Activated CD4-positive, alpha-beta T cell treated with anti-CD3 and anti-CD28 coated beads, Interleukin-2, Interleukin-4, amounts not matched to agents 100 ng/mL and 50 ng/mL, durations not matched to agents 16 hours and 8 hours (primary cell): ENCODE measurements at regions not wholly inside any gene's neighbourhood (a gene's known extent, or its start where the extent isn't known, plus 50 kb on each side); places are given as distances from the start of the nearest gene placed in this dataset.
A peak's percentile ranks its signal among the peaks of the same experiment; 100 is the strongest.

ENCODE experiments used
- DNase-seq: peaks from one replicate; pipeline ENCODE4 v3.0.0-alpha.2; 2020; ENCODE audit warnings: low spot score

- peak; percentile 88 for DNase-seq
These were observed 207.1 kb downstream of the NFATC2 start for GRCh38 chr20:51335329-51335841.

- DNase-seq, result no peak
These were observed 207.9 kb downstream of the NFATC2 start for GRCh38 chr20:51334609-51335008.

- no peak for DNase-seq
These were observed 208.5 kb downstream of the NFATC2 start for GRCh38 chr20:51333971-51334370.

GRCh38 chr20:51333446-51333845 lies 209.1 kb downstream of the NFATC2 start:
- DNase-seq, result no peak

GRCh38 chr20:51331481-51331880 lies 211.0 kb downstream of the NFATC2 start:
- DNase-seq, result no peak

- no peak for DNase-seq
These were observed 212.7 kb downstream of the NFATC2 start for GRCh38 chr20:51329845-51330244.

- DNase-seq, result no peak
These were observed 215.2 kb downstream of the NFATC2 start for GRCh38 chr20:51327251-51327841.

GRCh38 chr20:51326201-51326819 lies 216.2 kb downstream of the NFATC2 start:
- DNase-seq, result peak; percentile 33

GRCh38 chr20:51322164-51322707 lies 220.3 kb downstream of the NFATC2 start:
- DNase-seq, result no peak

GRCh38 chr20:51321343-51322163 lies 221.0 kb downstream of the NFATC2 start:
- DNase-seq, result no peak

- DNase-seq, result no peak
These were observed 223.0 kb downstream of the NFATC2 start for GRCh38 chr20:51319522-51319921.

- peak; percentile 36 for DNase-seq
These were observed 224.2 kb downstream of the NFATC2 start for GRCh38 chr20:51318058-51318949.

GRCh38 chr20:51315390-51315789 lies 227.1 kb downstream of the NFATC2 start:
- DNase-seq, result no peak

- no peak for DNase-seq
These were observed 229.1 kb downstream of the NFATC2 start for GRCh38 chr20:51313358-51313827.

- no peak for DNase-seq
These were observed 230.1 kb downstream of the NFATC2 start for GRCh38 chr20:51312480-51312783.

GRCh38 chr20:51311636-51312479 lies 230.7 kb downstream of the NFATC2 start:
- no peak for DNase-seq

GRCh38 chr20:51310216-51310615 lies 232.3 kb downstream of the NFATC2 start:
- no peak for DNase-seq

- DNase-seq, result no peak
These were observed 233.4 kb downstream of the NFATC2 start for GRCh38 chr20:51309128-51309527.

GRCh38 chr20:51306521-51307358 lies 235.8 kb downstream of the NFATC2 start:
- peak; percentile 76 for DNase-seq

- DNase-seq, result no peak
These were observed 236.4 kb downstream of the NFATC2 start for GRCh38 chr20:51306081-51306480.
